K562 (cell line): ENCODE measurements at regions not wholly inside any gene's neighbourhood (a gene's known extent, or its start where the extent isn't known, plus 50 kb on each side); places are given as distances from the start of the nearest gene placed in this dataset.

Source experiments
- ATAC-seq: fragments of 200-7000 bp; cut with Tn5 transposase; 3 replicates; pipeline ENCODE4 v1.9.1; 2020; ENCODE audit warnings: moderate library complexity
- BruUV-seq: library from RNA; stranded (reverse); fragments of 400-500 nt; replicated peaks from 2 replicates; lab custom pipeline; 2021; lab: Mats Ljungman, UMichigan
- CTCF ChIA-PET: fragments of 300-600 bp; formaldehyde crosslinking; extraction: SDS; loops from one replicate; lab custom pipeline; 2021; ENCODE audit warnings: low intra/inter-chr PET ratio; lab: Yijun Ruan, JAX
- POLR2A ChIA-PET: fragments of 300-600, 350-650 bp; sonication (Branson Sonifier 250); formaldehyde crosslinking; extraction: SDS; loops from one replicate; lab custom pipeline; 2021; ENCODE audit warnings: antibody characterized with exemption, inconsistent platforms; lab: Yijun Ruan, JAX
- DNase-seq, 4 experiments: peaks; one replicate each; pipeline versions ENCODE4 v3.0.0 to v3.0.0-alpha.2; 2011 to 2018; ENCODE audit warnings: low spot score in 3 of 4, mixed read lengths in 3 of 4; ENCODE audit errors: extremely low read depth in 1 of 4
- FAIRE-seq: peaks from 2 replicates; lab custom pipeline; 2011; peaks lifted over from hg19 to GRCh38; lab: Jason Lieb, UNC
- H2AFZ ChIP-seq: 2 replicates; pipeline ENCODE4 v1.6.0; 2011; ENCODE audit warnings: low read depth, low read length, control low read depth, inconsistent platforms
- H3K27ac ChIP-seq: fragments of 200-600 bp; 3 replicates; pipeline ENCODE4 v1.8.0; 2011; ENCODE audit warnings: low read depth, mild to moderate bottlenecking, control low read depth, inconsistent platforms, low read length, moderate library complexity, mixed read lengths; ENCODE audit errors: extremely low read depth
- H3K27me3 ChIP-seq, 2 experiments: fragments of 300-600 bp in 1 of 2; 2 replicates in 1 of 2; 3 replicates in 1 of 2; pipeline versions ENCODE4 v1.6.0 to v1.8.0; 2011; ENCODE audit warnings: inconsistent platforms in 2 of 2, low read length in 2 of 2, mild to moderate bottlenecking in 1 of 2, mixed read lengths in 1 of 2, moderate library complexity in 1 of 2; ENCODE audit not compliant: control insufficient read depth in 2 of 2, insufficient read depth in 2 of 2
- H3K36me3 ChIP-seq: fragments of 300-600 bp; 3 replicates; pipeline ENCODE4 v1.8.0; 2011; ENCODE audit warnings: mild to moderate bottlenecking, low read length, inconsistent platforms; ENCODE audit not compliant: control insufficient read depth, insufficient read depth
- H3K4me1 ChIP-seq, 2 experiments: fragments of 200-600 bp in 1 of 2; replicated peaks in 1 of 2; 2 replicates in 1 of 2; 3 replicates in 1 of 2; pipeline versions ENCODE4 v1.5.1 to v1.8.0; 2011; ENCODE audit warnings: inconsistent platforms in 2 of 2, low read length in 2 of 2, mild to moderate bottlenecking in 1 of 2, mixed read lengths in 1 of 2, moderate library complexity in 1 of 2; ENCODE audit not compliant: control insufficient read depth in 2 of 2, insufficient read depth in 2 of 2
- H3K4me2 ChIP-seq: 2 replicates; pipeline ENCODE4 v1.6.1; 2011; ENCODE audit warnings: low read length, control low read depth, inconsistent platforms, mixed read lengths; ENCODE audit not compliant: insufficient read depth
- H3K4me3 ChIP-seq: fragments of 200-600 bp; sonication (generic), shearing (Covaris generic); 2 replicates; pipeline ENCODE4 v1.5.1; 2016; ENCODE audit warnings: control low read depth, inconsistent platforms
- H3K79me2 ChIP-seq: fragments of 200-600 bp; 3 replicates; pipeline ENCODE4 v1.8.0; 2011; ENCODE audit warnings: low read length, inconsistent platforms; ENCODE audit not compliant: control insufficient read depth, insufficient read depth
- H3K9ac ChIP-seq, 2 experiments: 2 replicates each; pipeline versions ENCODE4 v1.6.0 to v1.6.1; 2011; ENCODE audit warnings: low read depth in 2 of 2, low read length in 2 of 2, control low read depth in 1 of 2, inconsistent platforms in 1 of 2, mild to moderate bottlenecking in 1 of 2, mixed read lengths in 1 of 2; ENCODE audit not compliant: insufficient read depth in 1 of 2
- H3K9me1 ChIP-seq: one replicate; pipeline ENCODE4 v1.6.0; 2011; ENCODE audit warnings: inconsistent platforms, mild to moderate bottlenecking, low read length, moderate library complexity; ENCODE audit not compliant: control insufficient read depth, insufficient read depth
- H3K9me3 ChIP-seq: replicated peaks from 2 replicates; pipeline ENCODE4 v1.5.1; 2011; ENCODE audit warnings: low read depth, low read length, inconsistent platforms; ENCODE audit not compliant: control insufficient read depth, insufficient read depth
- H4K20me1 ChIP-seq: replicated peaks from 2 replicates; pipeline ENCODE4 v1.6.1; 2011; ENCODE audit warnings: low read length, inconsistent platforms, mixed read lengths; ENCODE audit not compliant: control insufficient read depth, insufficient read depth
- CEBPG ChIP-seq, 3 experiments: fragments of 200-800 bp in 1 of 3; sonication (Bioruptor generic) in 1 of 3; sonication (generic) in 1 of 3; formaldehyde crosslinking in 1 of 3; IDR thresholded peaks in 2 of 3; conservative IDR thresholded peaks in 1 of 3; 2 replicates each; pipeline versions ENCODE4 v1.6.1 to v1.8.0; 2016 to 2022; ENCODE audit warnings: missing compliant biosample characterization in 2 of 3, missing genetic modification characterization in 2 of 3, mild to moderate bottlenecking in 1 of 3, missing genetic modification reagents in 1 of 3
- DIDO1 ChIP-seq: fragments of 450-650 bp; IDR thresholded peaks from 2 replicates; pipeline ENCODE4 v1.6.1; 2016; ENCODE audit warnings: low read depth, missing biosample characterization, missing genetic modification characterization
- HNRNPK ChIP-seq: fragments of 200-400 bp; formaldehyde crosslinking; IDR thresholded peaks from one replicate; pipeline ENCODE4 v1.6.1; 2018; ENCODE audit warnings: mild to moderate bottlenecking, low read depth, low read length; ENCODE audit not compliant: poor library complexity, severe bottlenecking
- KDM1A ChIP-seq, 2 experiments: fragments of 450-650 bp; IDR thresholded peaks; 2 replicates each; pipeline ENCODE4 v1.6.1; 2016; ENCODE audit warnings: mild to moderate bottlenecking in 2 of 2
- NFE2 ChIP-seq: IDR thresholded peaks from 2 replicates; pipeline ENCODE4 v1.6.1; 2014; ENCODE audit warnings: antibody characterized with exemption, low read depth
- ZNF165 ChIP-seq: fragments of 250-450 bp; sonication (Bioruptor Pico); IDR thresholded peaks from 2 replicates; pipeline ENCODE4 v1.4.0; 2020; ENCODE audit warnings: borderline replicate concordance
- ZNF23 ChIP-seq: fragments of 250-450 bp; sonication (Bioruptor Pico); IDR thresholded peaks from 2 replicates; pipeline ENCODE4 v1.4.0; 2020; ENCODE audit warnings: mild to moderate bottlenecking
- ZNF431 ChIP-seq: sonication (generic); formaldehyde crosslinking; IDR thresholded peaks from 2 replicates; pipeline ENCODE4 v1.8.0; 2022; ENCODE audit warnings: mild to moderate bottlenecking, missing genetic modification reagents
- ZNF583 ChIP-seq: fragments of 250-450 bp; sonication (Bioruptor Pico); IDR thresholded peaks from 2 replicates; pipeline ENCODE4 v1.4.0; 2020
- WGBS: fragments of 100-300 bp; shearing (Covaris generic); methylation state at CpG from one replicate; pipeline ENCODE4 v1.1.6; 2016; ENCODE audit warnings: low coverage, mixed read lengths; ENCODE audit not compliant: insufficient coverage; ENCODE audit errors: missing lambda C conversion rate; 5-methylcytosine and 5-hydroxymethylcytosine counted together
- in situ Hi-C: fragments of 300-500 bp; cut with MboI; formaldehyde crosslinking; loops from 4 replicates; pipeline ENCODE4 v1.15.0; 2018; ENCODE audit warnings: inconsistent platforms, mixed read lengths
- intact Hi-C: fragments of 100-400 bp; cut with micrococcal nuclease; formaldehyde crosslinking; loops from 2 replicates; pipeline ENCODE4 v1.14.2; 2022
- TF ChIP-seq, protein P1 (sequence below): fragments of 450-650 bp; IDR thresholded peaks from 2 replicates; pipeline ENCODE4 v1.6.1; 2016; ENCODE audit warnings: mild to moderate bottlenecking, moderate library complexity
- TF ChIP-seq, protein P2 (sequence below): sonication (generic); formaldehyde crosslinking; IDR thresholded peaks from 2 replicates; pipeline ENCODE4 v1.8.1; 2023; ENCODE audit warnings: mild to moderate bottlenecking, missing genetic modification reagents

DNA sequence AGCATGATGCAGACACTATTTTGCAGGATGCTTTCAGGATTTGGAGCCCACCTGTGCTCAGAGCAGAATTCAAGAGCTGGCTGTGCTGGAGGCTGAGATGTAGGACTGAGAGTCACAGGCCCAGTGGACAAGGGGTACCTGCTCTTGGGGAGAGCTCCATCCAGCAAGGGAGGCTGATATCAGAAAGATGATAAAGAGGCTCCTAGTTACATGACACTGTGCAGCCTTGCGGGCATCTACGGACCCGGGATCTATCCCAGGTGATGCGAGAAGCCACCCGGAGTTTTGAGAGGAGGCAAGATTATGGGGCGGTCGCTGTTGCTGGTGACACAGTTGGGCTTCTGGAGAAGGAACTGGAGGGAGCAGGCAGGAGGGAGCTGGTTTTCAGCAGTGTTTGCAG is 579.0 kb downstream of the TBC1D22A start:
- Histone ChIP-seq H3K4me2 (no peak overlapping the region), H3K79me2 (no peaks in the 10 kb centered on the region), H3K27me3 (peaks cover 0 to 9% of the 10 kb centered on the region in 2 experiments; a peak in 1 of 5 replicates), H3K4me1 (no peaks in the 10 kb centered on the region), H3K27ac (no peak overlapping the region), H3K4me3 (no peak overlapping the region), H3K36me3 (no peaks in the 10 kb centered on the region), H3K9me1 (no peaks in the 10 kb centered on the region), H3K9me3 (no peaks in the 10 kb centered on the region), H2AFZ (no peak overlapping the region), H3K9ac (no peak overlapping the region), H4K20me1 (no peaks in the 10 kb centered on the region)
- DNase-seq (no peak), FAIRE-seq (no peak), ATAC-seq (no peak)
- 0% methylated on average over 7 of the region's 7 CpGs for WGBS
- no TSS peak for BruUV-seq
- CTCF ChIA-PET, result no interaction called here
- in situ Hi-C loops, result no loop called here
- POLR2A ChIA-PET, result no interaction called here
- intact Hi-C loops, result no loop called here
- TF ChIP-seq, protein P1, sequence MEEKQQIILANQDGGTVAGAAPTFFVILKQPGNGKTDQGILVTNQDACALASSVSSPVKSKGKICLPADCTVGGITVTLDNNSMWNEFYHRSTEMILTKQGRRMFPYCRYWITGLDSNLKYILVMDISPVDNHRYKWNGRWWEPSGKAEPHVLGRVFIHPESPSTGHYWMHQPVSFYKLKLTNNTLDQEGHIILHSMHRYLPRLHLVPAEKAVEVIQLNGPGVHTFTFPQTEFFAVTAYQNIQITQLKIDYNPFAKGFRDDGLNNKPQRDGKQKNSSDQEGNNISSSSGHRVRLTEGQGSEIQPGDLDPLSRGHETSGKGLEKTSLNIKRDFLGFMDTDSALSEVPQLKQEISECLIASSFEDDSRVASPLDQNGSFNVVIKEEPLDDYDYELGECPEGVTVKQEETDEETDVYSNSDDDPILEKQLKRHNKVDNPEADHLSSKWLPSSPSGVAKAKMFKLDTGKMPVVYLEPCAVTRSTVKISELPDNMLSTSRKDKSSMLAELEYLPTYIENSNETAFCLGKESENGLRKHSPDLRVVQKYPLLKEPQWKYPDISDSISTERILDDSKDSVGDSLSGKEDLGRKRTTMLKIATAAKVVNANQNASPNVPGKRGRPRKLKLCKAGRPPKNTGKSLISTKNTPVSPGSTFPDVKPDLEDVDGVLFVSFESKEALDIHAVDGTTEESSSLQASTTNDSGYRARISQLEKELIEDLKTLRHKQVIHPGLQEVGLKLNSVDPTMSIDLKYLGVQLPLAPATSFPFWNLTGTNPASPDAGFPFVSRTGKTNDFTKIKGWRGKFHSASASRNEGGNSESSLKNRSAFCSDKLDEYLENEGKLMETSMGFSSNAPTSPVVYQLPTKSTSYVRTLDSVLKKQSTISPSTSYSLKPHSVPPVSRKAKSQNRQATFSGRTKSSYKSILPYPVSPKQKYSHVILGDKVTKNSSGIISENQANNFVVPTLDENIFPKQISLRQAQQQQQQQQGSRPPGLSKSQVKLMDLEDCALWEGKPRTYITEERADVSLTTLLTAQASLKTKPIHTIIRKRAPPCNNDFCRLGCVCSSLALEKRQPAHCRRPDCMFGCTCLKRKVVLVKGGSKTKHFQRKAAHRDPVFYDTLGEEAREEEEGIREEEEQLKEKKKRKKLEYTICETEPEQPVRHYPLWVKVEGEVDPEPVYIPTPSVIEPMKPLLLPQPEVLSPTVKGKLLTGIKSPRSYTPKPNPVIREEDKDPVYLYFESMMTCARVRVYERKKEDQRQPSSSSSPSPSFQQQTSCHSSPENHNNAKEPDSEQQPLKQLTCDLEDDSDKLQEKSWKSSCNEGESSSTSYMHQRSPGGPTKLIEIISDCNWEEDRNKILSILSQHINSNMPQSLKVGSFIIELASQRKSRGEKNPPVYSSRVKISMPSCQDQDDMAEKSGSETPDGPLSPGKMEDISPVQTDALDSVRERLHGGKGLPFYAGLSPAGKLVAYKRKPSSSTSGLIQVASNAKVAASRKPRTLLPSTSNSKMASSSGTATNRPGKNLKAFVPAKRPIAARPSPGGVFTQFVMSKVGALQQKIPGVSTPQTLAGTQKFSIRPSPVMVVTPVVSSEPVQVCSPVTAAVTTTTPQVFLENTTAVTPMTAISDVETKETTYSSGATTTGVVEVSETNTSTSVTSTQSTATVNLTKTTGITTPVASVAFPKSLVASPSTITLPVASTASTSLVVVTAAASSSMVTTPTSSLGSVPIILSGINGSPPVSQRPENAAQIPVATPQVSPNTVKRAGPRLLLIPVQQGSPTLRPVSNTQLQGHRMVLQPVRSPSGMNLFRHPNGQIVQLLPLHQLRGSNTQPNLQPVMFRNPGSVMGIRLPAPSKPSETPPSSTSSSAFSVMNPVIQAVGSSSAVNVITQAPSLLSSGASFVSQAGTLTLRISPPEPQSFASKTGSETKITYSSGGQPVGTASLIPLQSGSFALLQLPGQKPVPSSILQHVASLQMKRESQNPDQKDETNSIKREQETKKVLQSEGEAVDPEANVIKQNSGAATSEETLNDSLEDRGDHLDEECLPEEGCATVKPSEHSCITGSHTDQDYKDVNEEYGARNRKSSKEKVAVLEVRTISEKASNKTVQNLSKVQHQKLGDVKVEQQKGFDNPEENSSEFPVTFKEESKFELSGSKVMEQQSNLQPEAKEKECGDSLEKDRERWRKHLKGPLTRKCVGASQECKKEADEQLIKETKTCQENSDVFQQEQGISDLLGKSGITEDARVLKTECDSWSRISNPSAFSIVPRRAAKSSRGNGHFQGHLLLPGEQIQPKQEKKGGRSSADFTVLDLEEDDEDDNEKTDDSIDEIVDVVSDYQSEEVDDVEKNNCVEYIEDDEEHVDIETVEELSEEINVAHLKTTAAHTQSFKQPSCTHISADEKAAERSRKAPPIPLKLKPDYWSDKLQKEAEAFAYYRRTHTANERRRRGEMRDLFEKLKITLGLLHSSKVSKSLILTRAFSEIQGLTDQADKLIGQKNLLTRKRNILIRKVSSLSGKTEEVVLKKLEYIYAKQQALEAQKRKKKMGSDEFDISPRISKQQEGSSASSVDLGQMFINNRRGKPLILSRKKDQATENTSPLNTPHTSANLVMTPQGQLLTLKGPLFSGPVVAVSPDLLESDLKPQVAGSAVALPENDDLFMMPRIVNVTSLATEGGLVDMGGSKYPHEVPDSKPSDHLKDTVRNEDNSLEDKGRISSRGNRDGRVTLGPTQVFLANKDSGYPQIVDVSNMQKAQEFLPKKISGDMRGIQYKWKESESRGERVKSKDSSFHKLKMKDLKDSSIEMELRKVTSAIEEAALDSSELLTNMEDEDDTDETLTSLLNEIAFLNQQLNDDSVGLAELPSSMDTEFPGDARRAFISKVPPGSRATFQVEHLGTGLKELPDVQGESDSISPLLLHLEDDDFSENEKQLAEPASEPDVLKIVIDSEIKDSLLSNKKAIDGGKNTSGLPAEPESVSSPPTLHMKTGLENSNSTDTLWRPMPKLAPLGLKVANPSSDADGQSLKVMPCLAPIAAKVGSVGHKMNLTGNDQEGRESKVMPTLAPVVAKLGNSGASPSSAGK, result no peak
- TF ChIP-seq ZNF23 (CRISPR knock-in tag) (no peak), NFE2 (no peak), DIDO1 (tag) (no peak), KDM1A (IDR thresholded peaks at IDR 0.05) (no peak), ZNF431 (CRISPR knock-in tag) (no peak), ZNF165 (CRISPR knock-in tag) (no peak), CEBPG (CRISPR knock-in tag; IDR thresholded peaks at IDR 0.05) (no peak), CEBPG (tag; conservative IDR thresholded peaks at IDR 0.05 in 1 of 2, IDR thresholded peaks at IDR 0.05 in 1 of 2) (no peak), HNRNPK (no peak), ZNF583 (no peak)
- TF ChIP-seq, protein P2, sequence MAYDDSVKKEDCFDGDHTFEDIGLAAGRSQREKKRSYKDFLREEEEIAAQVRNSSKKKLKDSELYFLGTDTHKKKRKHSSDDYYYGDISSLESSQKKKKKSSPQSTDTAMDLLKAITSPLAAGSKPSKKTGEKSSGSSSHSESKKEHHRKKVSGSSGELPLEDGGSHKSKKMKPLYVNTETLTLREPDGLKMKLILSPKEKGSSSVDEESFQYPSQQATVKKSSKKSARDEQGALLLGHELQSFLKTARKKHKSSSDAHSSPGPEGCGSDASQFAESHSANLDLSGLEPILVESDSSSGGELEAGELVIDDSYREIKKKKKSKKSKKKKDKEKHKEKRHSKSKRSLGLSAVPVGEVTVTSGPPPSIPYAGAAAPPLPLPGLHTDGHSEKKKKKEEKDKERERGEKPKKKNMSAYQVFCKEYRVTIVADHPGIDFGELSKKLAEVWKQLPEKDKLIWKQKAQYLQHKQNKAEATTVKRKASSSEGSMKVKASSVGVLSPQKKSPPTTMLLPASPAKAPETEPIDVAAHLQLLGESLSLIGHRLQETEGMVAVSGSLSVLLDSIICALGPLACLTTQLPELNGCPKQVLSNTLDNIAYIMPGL (CRISPR knock-in tag), result no peak
